Activated naive CD4-positive, alpha-beta T cell treated with anti-CD3 and anti-CD28 coated beads, Interleukin-2, amount 10 ng/mL, durations not matched to agents 7 days and 5 days (primary cell): ENCODE measurements at regions not wholly inside any gene's neighbourhood (a gene's known extent, or its start where the extent isn't known, plus 50 kb on each side); places are given as distances from the start of the nearest gene placed in this dataset.

Experiments
- CTCF ChIA-PET: fragments of 350-600 bp; sonication (Branson Sonifier 250); formaldehyde crosslinking; loops from one replicate; lab custom pipeline; 2021; ENCODE audit warnings: antibody characterized with exemption; lab: Charles Lee
- DNase-seq: peaks from one replicate; pipeline ENCODE4 v3.0.0-alpha.2; 2020
- H3K27ac Mint-ChIP-seq: one replicate; pipeline ENCODE4 v1.8.0; 2021; ENCODE audit warnings: mild to moderate bottlenecking, moderate library complexity, mixed read lengths
- H3K27me3 Mint-ChIP-seq: one replicate; pipeline ENCODE4 v1.8.0; 2021; ENCODE audit warnings: mild to moderate bottlenecking, mixed read lengths
- H3K36me3 Mint-ChIP-seq: one replicate; pipeline ENCODE4 v1.8.0; 2021; ENCODE audit warnings: mixed read lengths
- H3K4me1 Mint-ChIP-seq: one replicate; pipeline ENCODE4 v1.8.0; 2021; ENCODE audit warnings: mixed read lengths
- H3K4me3 Mint-ChIP-seq: one replicate; pipeline ENCODE4 v1.8.0; 2021; ENCODE audit warnings: mild to moderate bottlenecking, moderate library complexity, mixed read lengths
- H3K9me3 Mint-ChIP-seq: one replicate; pipeline ENCODE4 v1.8.0; 2021; ENCODE audit warnings: mixed read lengths

- Mint-ChIP-seq H3K4me3 (no peak overlapping the region), H3K9me3 (peaks cover 12% of the 10 kb centered on the region)
These were observed 223.7 kb upstream of the ADAMTS5 start for GRCh38 chr21:27190601-27191000.

GRCh38 chr21:27189870-27190269 is 223.0 kb upstream of the ADAMTS5 start:
- no peak for DNase-seq
- no peaks in the 10 kb centered on the region for H3K36me3 Mint-ChIP-seq
- no peaks in the 10 kb centered on the region for H3K27me3 Mint-ChIP-seq
- CTCF ChIA-PET: no interaction called here
- H3K9me3 Mint-ChIP-seq: peaks cover 8% of the 10 kb centered on the region
- no peak overlapping the region for H3K27ac Mint-ChIP-seq
- H3K4me1 Mint-ChIP-seq: no peaks in the 10 kb centered on the region
- no peak overlapping the region for H3K4me3 Mint-ChIP-seq

More at GRCh38 chr21:27190601-27191000, 223.7 kb upstream of the ADAMTS5 start:
- no peaks in the 10 kb centered on the region for H3K4me1 Mint-ChIP-seq
- H3K36me3 Mint-ChIP-seq: no peaks in the 10 kb centered on the region
- no peaks in the 10 kb centered on the region for H3K27me3 Mint-ChIP-seq
- DNase-seq: no peak
- CTCF ChIA-PET: no interaction called here
- no peak overlapping the region for H3K27ac Mint-ChIP-seq

- DNase-seq: no peak
- peaks cover 8% of the 10 kb centered on the region for H3K9me3 Mint-ChIP-seq
- no peaks in the 10 kb centered on the region for H3K27me3 Mint-ChIP-seq
- no peaks in the 10 kb centered on the region for H3K36me3 Mint-ChIP-seq
- H3K4me3 Mint-ChIP-seq: no peak overlapping the region
- CTCF ChIA-PET: no interaction called here
- no peak overlapping the region for H3K27ac Mint-ChIP-seq
- H3K4me1 Mint-ChIP-seq: no peaks in the 10 kb centered on the region
These were observed 206.2 kb upstream of the ADAMTS5 start for GRCh38 chr21:27173053-27173452.

- H3K4me3 Mint-ChIP-seq: no peak overlapping the region
- H3K9me3 Mint-ChIP-seq: peaks cover 5% of the 10 kb centered on the region
- H3K27ac Mint-ChIP-seq: no peak overlapping the region
- H3K27me3 Mint-ChIP-seq: no peaks in the 10 kb centered on the region
- DNase-seq: no peak
- H3K36me3 Mint-ChIP-seq: no peaks in the 10 kb centered on the region
- CTCF ChIA-PET: no interaction called here
- H3K4me1 Mint-ChIP-seq: no peaks in the 10 kb centered on the region
These were observed 204.8 kb upstream of the ADAMTS5 start for GRCh38 chr21:27171707-27172106.

- CTCF ChIA-PET: no interaction called here
- no peaks in the 10 kb centered on the region for H3K27me3 Mint-ChIP-seq
- peaks cover 4% of the 10 kb centered on the region for H3K9me3 Mint-ChIP-seq
- no peak overlapping the region for H3K27ac Mint-ChIP-seq
- H3K4me1 Mint-ChIP-seq: no peaks in the 10 kb centered on the region
- H3K4me3 Mint-ChIP-seq: no peak overlapping the region
- DNase-seq: no peak
- no peaks in the 10 kb centered on the region for H3K36me3 Mint-ChIP-seq
These were observed 201.2 kb upstream of the ADAMTS5 start for GRCh38 chr21:27168084-27168483.

GRCh38 chr21:27164208-27165177 is 197.6 kb upstream of the ADAMTS5 start:
- DNase-seq: no peak
- CTCF ChIA-PET: no interaction called here
- no peak overlapping the region for H3K4me3 Mint-ChIP-seq
- H3K27me3 Mint-ChIP-seq: no peaks in the 10 kb centered on the region
- peaks cover 7% of the 10 kb centered on the region for H3K9me3 Mint-ChIP-seq
- no peaks in the 10 kb centered on the region for H3K36me3 Mint-ChIP-seq
- H3K4me1 Mint-ChIP-seq: no peaks in the 10 kb centered on the region
- H3K27ac Mint-ChIP-seq: no peak overlapping the region

- DNase-seq: no peak
- Mint-ChIP-seq H3K4me1 (no peaks in the 10 kb centered on the region), H3K36me3 (no peaks in the 10 kb centered on the region), H3K4me3 (no peak overlapping the region), H3K27ac (no peak overlapping the region), H3K27me3 (no peaks in the 10 kb centered on the region), H3K9me3 (peaks cover 16% of the 10 kb centered on the region)
- CTCF ChIA-PET: interaction anchor here (0.6 to 0.7 kb wide), 2 partner anchors 203 to 1751 kb away, joined by 3 read pairs; no protein-coding TSS in a partner anchor
These were observed 192.1 kb upstream of the ADAMTS5 start for GRCh38 chr21:27158967-27159366.

GRCh38 chr21:27157097-27157496 is 190.2 kb upstream of the ADAMTS5 start:
- Mint-ChIP-seq H3K4me3 (no peak overlapping the region), H3K27me3 (no peaks in the 10 kb centered on the region), H3K27ac (no peak overlapping the region), H3K36me3 (no peaks in the 10 kb centered on the region), H3K9me3 (peaks cover 14% of the 10 kb centered on the region), H3K4me1 (no peaks in the 10 kb centered on the region)
- CTCF ChIA-PET: no interaction called here
- no peak for DNase-seq

GRCh38 chr21:27156666-27157065 is 189.8 kb upstream of the ADAMTS5 start:
- Mint-ChIP-seq H3K36me3 (no peaks in the 10 kb centered on the region), H3K27me3 (no peaks in the 10 kb centered on the region), H3K4me3 (no peak overlapping the region), H3K27ac (no peak overlapping the region), H3K9me3 (peaks cover 14% of the 10 kb centered on the region), H3K4me1 (no peaks in the 10 kb centered on the region)
- DNase-seq: no peak
- CTCF ChIA-PET: no interaction called here

GRCh38 chr21:27155130-27155500 is 188.2 kb upstream of the ADAMTS5 start:
- Mint-ChIP-seq H3K27me3 (no peaks in the 10 kb centered on the region), H3K4me3 (no peak overlapping the region), H3K27ac (no peak overlapping the region), H3K9me3 (peaks cover 14% of the 10 kb centered on the region), H3K4me1 (no peaks in the 10 kb centered on the region), H3K36me3 (no peaks in the 10 kb centered on the region)
- CTCF ChIA-PET: no interaction called here
- DNase-seq: no peak

GRCh38 chr21:27154451-27155129 is 187.7 kb upstream of the ADAMTS5 start:
- Mint-ChIP-seq H3K4me1 (no peaks in the 10 kb centered on the region), H3K36me3 (no peaks in the 10 kb centered on the region), H3K4me3 (no peak overlapping the region), H3K27ac (no peak overlapping the region), H3K9me3 (peaks cover 14% of the 10 kb centered on the region), H3K27me3 (no peaks in the 10 kb centered on the region)
- CTCF ChIA-PET: no interaction called here
- DNase-seq: no peak

- CTCF ChIA-PET: no interaction called here
- no peak for DNase-seq
- Mint-ChIP-seq H3K4me3 (no peak overlapping the region), H3K27ac (no peak overlapping the region), H3K27me3 (no peaks in the 10 kb centered on the region), H3K9me3 (peaks cover 14% of the 10 kb centered on the region), H3K36me3 (no peaks in the 10 kb centered on the region), H3K4me1 (no peaks in the 10 kb centered on the region)
These were observed 186.1 kb upstream of the ADAMTS5 start for GRCh38 chr21:27152996-27153395.

- no peaks in the 10 kb centered on the region for H3K4me1 Mint-ChIP-seq
- H3K4me3 Mint-ChIP-seq: no peak overlapping the region
- H3K9me3 Mint-ChIP-seq: peaks cover 4% of the 10 kb centered on the region
- H3K27me3 Mint-ChIP-seq: no peaks in the 10 kb centered on the region
- no peak for DNase-seq
- CTCF ChIA-PET: no interaction called here
- H3K27ac Mint-ChIP-seq: no peak overlapping the region
- H3K36me3 Mint-ChIP-seq: no peaks in the 10 kb centered on the region
These were observed 182.1 kb upstream of the ADAMTS5 start for GRCh38 chr21:27149034-27149433.

- DNase-seq: no peak
- no peaks in the 10 kb centered on the region for H3K36me3 Mint-ChIP-seq
- CTCF ChIA-PET: no interaction called here
- no peaks in the 10 kb centered on the region for H3K27me3 Mint-ChIP-seq
- H3K9me3 Mint-ChIP-seq: no peaks in the 10 kb centered on the region
- H3K27ac Mint-ChIP-seq: no peak overlapping the region
- no peaks in the 10 kb centered on the region for H3K4me1 Mint-ChIP-seq
- H3K4me3 Mint-ChIP-seq: no peak overlapping the region
These were observed 179.4 kb upstream of the ADAMTS5 start for GRCh38 chr21:27146268-27146667.
